HepG2 (cell line): ENCODE measurements at regions not wholly inside any gene's neighbourhood (a gene's known extent, or its start where the extent isn't known, plus 50 kb on each side); places are given as distances from the start of the nearest gene placed in this dataset.

ENCODE experiments used
- ATAC-seq: fragments of 200-7000 bp; cut with Tn5 transposase; 3 replicates; pipeline ENCODE4 v1.9.1; 2020; ENCODE audit warnings: mild to moderate bottlenecking, moderate library complexity
- BruUV-seq: library from RNA; stranded (reverse); fragments of 400-500 nt; replicated peaks from 2 replicates; lab custom pipeline; 2021; lab: Mats Ljungman, UMichigan
- CTCF ChIA-PET: fragments of 300-600 bp; formaldehyde crosslinking; extraction: SDS; loops from one replicate; lab custom pipeline; 2021; ENCODE audit warnings: low total read pairs, inconsistent platforms, low intra/inter-chr PET ratio; lab: Yijun Ruan, JAX
- POLR2A ChIA-PET: fragments of 350-600 bp; sonication (Branson Sonifier 250); formaldehyde crosslinking; loops from one replicate; lab custom pipeline; 2020; ENCODE audit warnings: antibody characterized with exemption, inconsistent platforms; lab: Yijun Ruan, JAX
- DNase-seq: peaks from one replicate; pipeline ENCODE4 v3.0.0-alpha.2; 2015; ENCODE audit warnings: low spot score
- FAIRE-seq: peaks from 3 replicates; lab custom pipeline; 2011; peaks lifted over from hg19 to GRCh38; lab: Jason Lieb, UNC
- H2AFZ ChIP-seq: one replicate; pipeline ENCODE4 v1.6.1; 2011; ENCODE audit warnings: low read length, inconsistent platforms
- H3K27ac ChIP-seq: fragments of 300-600 bp; 3 replicates; pipeline ENCODE4 v1.8.0; 2011; ENCODE audit warnings: mixed run types, mild to moderate bottlenecking, mixed read lengths, low read length, inconsistent platforms; ENCODE audit not compliant: insufficient read depth; ENCODE audit errors: extremely low read length
- H3K27me3 ChIP-seq, 2 experiments: fragments of 200-600 bp in 1 of 2; 2 replicates in 1 of 2; 3 replicates in 1 of 2; pipeline versions ENCODE4 v1.6.0 to v1.8.0; 2011; ENCODE audit warnings: low read length in 2 of 2, mild to moderate bottlenecking in 2 of 2, moderate library complexity in 2 of 2, inconsistent platforms in 1 of 2; ENCODE audit not compliant: insufficient read depth in 2 of 2, control insufficient read depth in 1 of 2
- H3K36me3 ChIP-seq, 2 experiments: fragments of 200-600 bp in 1 of 2; replicated peaks in 1 of 2; 2 replicates in 1 of 2; 3 replicates in 1 of 2; pipeline versions ENCODE4 v1.5.1 to v1.8.0; 2011; ENCODE audit warnings: low read length in 2 of 2, inconsistent platforms in 1 of 2; ENCODE audit not compliant: insufficient read depth in 2 of 2, control insufficient read depth in 1 of 2
- H3K4me1 ChIP-seq: 2 replicates; pipeline ENCODE4 v1.5.1; 2012; ENCODE audit warnings: low read length, inconsistent platforms; ENCODE audit not compliant: insufficient read depth
- H3K4me2 ChIP-seq: 2 replicates; pipeline ENCODE4 v1.6.0; 2011; ENCODE audit warnings: low read depth, low read length, inconsistent platforms
- H3K4me3 ChIP-seq, 3 experiments: fragments of 200-600 bp in 1 of 3; sonication (generic), shearing (Covaris generic) in 1 of 3; replicated peaks in 1 of 3; 2 replicates each; pipeline ENCODE4 v1.5.1; 2011 to 2016; ENCODE audit warnings: low read length in 3 of 3, inconsistent platforms in 2 of 3, low read depth in 2 of 3, mild to moderate bottlenecking in 2 of 3, control low read depth in 1 of 3, mixed read lengths in 1 of 3; ENCODE audit not compliant: insufficient read depth in 1 of 3
- H3K79me2 ChIP-seq: one replicate; pipeline ENCODE4 v1.6.1; 2011; ENCODE audit warnings: low read length, inconsistent platforms; ENCODE audit not compliant: insufficient read depth
- H3K9ac ChIP-seq: 2 replicates; pipeline ENCODE4 v1.6.0; 2011; ENCODE audit warnings: mild to moderate bottlenecking, low read depth, low read length, inconsistent platforms; ENCODE audit not compliant: insufficient read depth
- H3K9me3 ChIP-seq: 2 replicates; pipeline ENCODE4 v1.5.1; 2012; ENCODE audit warnings: mild to moderate bottlenecking, low read length
- H4K20me1 ChIP-seq: 2 replicates; pipeline ENCODE4 v1.6.0; 2011; ENCODE audit warnings: inconsistent platforms, mild to moderate bottlenecking, low read length, moderate library complexity; ENCODE audit not compliant: insufficient read depth
- ARNT2 ChIP-seq: sonication (generic); formaldehyde crosslinking; IDR thresholded peaks from 2 replicates; pipeline ENCODE4 v1.8.0; 2022; ENCODE audit warnings: mild to moderate bottlenecking, low read depth, missing genetic modification reagents, moderate library complexity
- ATAD3A ChIP-seq: sonication (generic); formaldehyde crosslinking; IDR thresholded peaks from 2 replicates; pipeline ENCODE4 v1.4.0; 2020; ENCODE audit warnings: missing genetic modification reagents
- KDM6A ChIP-seq: IDR thresholded peaks from 2 replicates; pipeline ENCODE4 v1.6.1; 2016; ENCODE audit warnings: low read depth
- MXI1 ChIP-seq: IDR thresholded peaks from 3 replicates; pipeline ENCODE4 v1.6.1; 2012; ENCODE audit warnings: low read depth, low read length, inconsistent platforms, borderline replicate concordance
- POLR2AphosphoS2 ChIP-seq: IDR thresholded peaks from 2 replicates; pipeline ENCODE4 v1.6.1; 2011; ENCODE audit warnings: low read depth, low read length, improper control_type of control experiment
- REXO4 ChIP-seq: sonication (generic); formaldehyde crosslinking; IDR thresholded peaks from 2 replicates; pipeline ENCODE4 v1.8.0; 2022; ENCODE audit warnings: missing genetic modification reagents, mild to moderate bottlenecking, borderline replicate concordance
- RFX3 ChIP-seq: IDR thresholded peaks from 2 replicates; pipeline ENCODE4 v1.6.1; 2016; ENCODE audit warnings: missing biosample characterization, missing genetic modification reagents
- SMARCE1 ChIP-seq: fragments of 450-650 bp; IDR thresholded peaks from 2 replicates; pipeline ENCODE4 v1.6.1; 2017; ENCODE audit warnings: borderline replicate concordance
- ZNF3 ChIP-seq: IDR thresholded peaks from 2 replicates; pipeline ENCODE4 v1.7.0; 2017; ENCODE audit warnings: inconsistent platforms
- ZNF350 ChIP-seq: sonication (generic); formaldehyde crosslinking; IDR thresholded peaks from 2 replicates; pipeline ENCODE4 v1.4.0; 2020; ENCODE audit warnings: mild to moderate bottlenecking, low read depth, missing genetic modification reagents, borderline replicate concordance
- whole genome bisulfite sequencing: methylation state at CpG from one replicate; pipeline ENCODE4 v1.1.6; 2017; ENCODE audit warnings: low lambda C conversion rate; 5-methylcytosine and 5-hydroxymethylcytosine counted together
- in situ Hi-C: cut with HindIII; loops from 2 replicates; pipeline ENCODE4 v1.10.0; 2017; ENCODE audit warnings: low pct_unique_long_range_greater_than_20kb; ENCODE audit not compliant: extremely low pct_ligation_motif_present
- intact Hi-C: fragments of 100-400 bp; cut with micrococcal nuclease; formaldehyde crosslinking; loops from one replicate; pipeline ENCODE4 v1.10.0; 2022; ENCODE audit not compliant: unreplicated experiment
- TF ChIP-seq, protein P1 (sequence below): sonication (generic); formaldehyde crosslinking; conservative IDR thresholded peaks from 2 replicates; pipeline ENCODE4 v1.8.0; 2022; ENCODE audit warnings: low read depth, missing genetic modification reagents
- TF ChIP-seq, protein P2 (sequence below): sonication (generic); formaldehyde crosslinking; IDR thresholded peaks from 2 replicates; pipeline ENCODE4 v1.8.0; 2022; ENCODE audit warnings: missing genetic modification reagents, mild to moderate bottlenecking, borderline replicate concordance

DNA sequence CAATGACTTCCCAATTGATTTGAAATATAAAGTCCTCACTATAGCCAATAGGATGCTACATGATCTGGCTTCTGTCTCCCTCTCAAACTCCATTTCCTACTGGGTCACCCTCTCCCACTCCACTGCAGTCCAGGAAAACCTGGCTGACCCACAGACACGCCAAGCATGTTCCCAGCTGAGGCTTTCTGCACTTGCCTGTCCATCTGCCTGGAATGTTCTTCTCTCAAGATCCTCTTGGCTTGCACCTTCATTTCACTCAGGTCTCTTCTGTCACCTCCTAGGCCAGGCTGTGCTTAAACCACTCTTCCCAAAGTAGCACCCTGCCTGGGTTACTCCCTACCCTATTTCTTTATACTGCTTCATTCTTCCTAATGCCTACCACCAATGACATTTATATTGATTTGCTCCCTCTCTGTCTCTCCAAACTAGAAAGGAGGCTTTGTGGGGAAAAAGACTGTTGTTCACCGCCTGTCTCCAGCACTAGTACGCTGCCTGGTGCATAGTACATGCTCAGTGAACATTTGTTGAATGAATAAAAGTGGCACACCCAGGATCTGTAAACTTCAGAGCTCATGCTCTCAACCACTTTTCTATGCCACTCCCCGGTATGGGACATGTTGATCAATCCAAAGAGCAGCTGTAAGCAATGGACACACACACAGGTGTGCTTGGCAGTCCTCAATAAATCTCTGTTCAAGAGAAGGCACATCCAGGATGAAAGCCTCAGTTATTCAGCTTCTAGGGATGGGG is 261.3 kb downstream of the FOXO1 start:
- H3K36me3 ChIP-seq = no peaks in the 10 kb centered on the region
- H3K4me1 ChIP-seq = peaks cover 72% of the 10 kb centered on the region
- no peak for DNase-seq
- TF ChIP-seq ATAD3A (CRISPR knock-in tag) = no peak
- TF ChIP-seq, protein P1, sequence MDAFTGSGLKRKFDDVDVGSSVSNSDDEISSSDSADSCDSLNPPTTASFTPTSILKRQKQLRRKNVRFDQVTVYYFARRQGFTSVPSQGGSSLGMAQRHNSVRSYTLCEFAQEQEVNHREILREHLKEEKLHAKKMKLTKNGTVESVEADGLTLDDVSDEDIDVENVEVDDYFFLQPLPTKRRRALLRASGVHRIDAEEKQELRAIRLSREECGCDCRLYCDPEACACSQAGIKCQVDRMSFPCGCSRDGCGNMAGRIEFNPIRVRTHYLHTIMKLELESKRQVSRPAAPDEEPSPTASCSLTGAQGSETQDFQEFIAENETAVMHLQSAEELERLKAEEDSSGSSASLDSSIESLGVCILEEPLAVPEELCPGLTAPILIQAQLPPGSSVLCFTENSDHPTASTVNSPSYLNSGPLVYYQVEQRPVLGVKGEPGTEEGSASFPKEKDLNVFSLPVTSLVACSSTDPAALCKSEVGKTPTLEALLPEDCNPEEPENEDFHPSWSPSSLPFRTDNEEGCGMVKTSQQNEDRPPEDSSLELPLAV (CRISPR knock-in tag) = no peak
- no peak for TF ChIP-seq RFX3 (CRISPR knock-in tag)
- 0 out of 2 replicates have a peak, but pooled peaks have one; percentile 34 for TF ChIP-seq ZNF3 (CRISPR knock-in tag)
- H3K9ac ChIP-seq = no peak overlapping the region
- H4K20me1 ChIP-seq = no peaks in the 10 kb centered on the region
- no peak for FAIRE-seq
- intact Hi-C loops (loop anchor here (5.0 kb wide), 3 partner anchors 58 to 338 kb away; no protein-coding TSS in a partner anchor), in situ Hi-C loops (no loop called here)
- no peaks in the 10 kb centered on the region for H3K79me2 ChIP-seq
- H2AFZ ChIP-seq = no peak overlapping the region
- CTCF ChIA-PET = no interaction called here
- 77% methylated on average over 4 of the region's 4 CpGs for WGBS
- POLR2A ChIA-PET = no interaction called here
- H3K4me3 ChIP-seq = no peak overlapping the region
- H3K27ac ChIP-seq = no peak overlapping the region
- no peaks in the 10 kb centered on the region for H3K27me3 ChIP-seq
- no peaks in the 10 kb centered on the region for H3K9me3 ChIP-seq
- no peak for ATAC-seq
- H3K4me2 ChIP-seq = no peak overlapping the region
- no TSS peak for BruUV-seq

DNA sequence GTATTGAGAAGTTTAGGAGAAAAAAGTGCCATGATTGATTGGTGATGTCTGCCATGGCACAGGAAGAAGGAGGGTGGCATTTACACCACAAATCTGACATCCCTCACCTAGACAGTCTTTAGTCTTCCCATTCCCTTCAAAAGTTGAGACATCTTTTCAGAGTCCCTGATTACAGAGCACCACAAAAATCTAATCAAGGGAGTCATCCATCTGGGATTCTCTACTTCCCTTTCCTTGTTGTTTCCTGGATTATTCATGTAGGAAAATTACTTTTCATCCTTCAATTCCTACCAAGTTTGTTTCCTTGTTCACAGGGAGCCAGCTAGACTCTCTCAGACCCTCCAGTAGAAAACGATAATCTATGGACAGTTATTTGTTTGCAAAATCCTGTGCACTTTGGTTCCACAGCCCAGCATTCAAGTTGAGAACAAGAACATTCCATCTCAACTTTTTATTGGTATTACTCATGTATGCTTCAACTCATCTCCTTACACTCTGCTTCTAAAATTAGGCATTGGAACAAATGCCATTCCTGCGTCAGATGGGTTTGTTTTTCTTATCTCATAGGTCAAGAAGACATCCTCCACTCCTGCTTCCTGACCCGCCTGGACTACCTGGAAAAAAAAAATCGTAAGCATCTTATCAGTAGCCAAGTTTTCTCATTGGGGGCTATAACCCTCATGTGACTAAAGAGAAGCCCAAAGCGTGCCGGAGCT is 259.9 kb downstream of the FOXO1 start:
- FAIRE-seq (no peak), ATAC-seq (no peak), DNase-seq (peak; percentile 43)
- Histone ChIP-seq H3K27ac (no peak overlapping the region), H3K36me3 (no peaks in the 10 kb centered on the region), H3K79me2 (no peaks in the 10 kb centered on the region), H3K4me1 (peaks cover 65% of the 10 kb centered on the region), H3K27me3 (no peaks in the 10 kb centered on the region), H4K20me1 (no peaks in the 10 kb centered on the region), H3K4me3 (no peak overlapping the region), H3K4me2 (no peak overlapping the region), H3K9me3 (no peaks in the 10 kb centered on the region), H2AFZ (no peak overlapping the region), H3K9ac (no peak overlapping the region)
- ChIA-PET CTCF (no interaction called here), POLR2A (no interaction called here)
- 17% methylated on average over 6 of the region's 6 CpGs for WGBS
- BruUV-seq = no TSS peak
- intact Hi-C loops (no loop called here), in situ Hi-C loops (no loop called here)
- TF ChIP-seq SMARCE1 (no peak), MXI1 (no peak), ARNT2 (CRISPR knock-in tag) (no peak), KDM6A (no peak), POLR2AphosphoS2 (no peak), REXO4 (CRISPR knock-in tag) (no peak), ZNF350 (CRISPR knock-in tag) (no peak)
- TF ChIP-seq, protein P2, sequence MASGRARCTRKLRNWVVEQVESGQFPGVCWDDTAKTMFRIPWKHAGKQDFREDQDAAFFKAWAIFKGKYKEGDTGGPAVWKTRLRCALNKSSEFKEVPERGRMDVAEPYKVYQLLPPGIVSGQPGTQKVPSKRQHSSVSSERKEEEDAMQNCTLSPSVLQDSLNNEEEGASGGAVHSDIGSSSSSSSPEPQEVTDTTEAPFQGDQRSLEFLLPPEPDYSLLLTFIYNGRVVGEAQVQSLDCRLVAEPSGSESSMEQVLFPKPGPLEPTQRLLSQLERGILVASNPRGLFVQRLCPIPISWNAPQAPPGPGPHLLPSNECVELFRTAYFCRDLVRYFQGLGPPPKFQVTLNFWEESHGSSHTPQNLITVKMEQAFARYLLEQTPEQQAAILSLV (CRISPR knock-in tag) = no peak
